HUDEP-2 (cell line): ENCODE measurements at regions not wholly inside any gene's neighbourhood (a gene's known extent, or its start where the extent isn't known, plus 50 kb on each side); places are given as distances from the start of the nearest gene placed in this dataset.

Experiments
- DNase-seq, 76 experiments: peaks; one replicate each; lab custom pipeline; 2025; ENCODE audit not compliant: unreplicated experiment in 76 of 76; lab: John Stamatoyannopoulos, UW

DNA sequence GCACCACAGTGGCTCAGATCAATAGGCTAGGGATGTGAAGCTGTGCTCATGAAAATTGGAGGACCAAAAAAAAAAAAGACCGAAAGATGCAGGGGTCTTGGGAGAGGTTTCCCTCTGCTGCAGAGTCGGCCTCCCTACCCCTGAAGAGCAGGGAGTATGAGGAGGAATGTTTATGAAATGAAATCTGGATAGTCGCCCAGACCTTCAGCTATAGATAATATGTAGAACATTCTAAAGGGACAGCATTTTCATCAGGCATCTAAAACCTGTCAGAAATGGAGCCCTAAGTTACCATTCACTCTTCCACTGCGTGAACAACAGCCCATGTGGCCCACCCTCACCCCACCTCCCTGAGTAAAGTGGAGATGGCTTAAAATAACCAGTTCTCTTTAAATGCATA is 122.9 kb downstream of the TMEM174 start:
- no peak for DNase-seq

DNA sequence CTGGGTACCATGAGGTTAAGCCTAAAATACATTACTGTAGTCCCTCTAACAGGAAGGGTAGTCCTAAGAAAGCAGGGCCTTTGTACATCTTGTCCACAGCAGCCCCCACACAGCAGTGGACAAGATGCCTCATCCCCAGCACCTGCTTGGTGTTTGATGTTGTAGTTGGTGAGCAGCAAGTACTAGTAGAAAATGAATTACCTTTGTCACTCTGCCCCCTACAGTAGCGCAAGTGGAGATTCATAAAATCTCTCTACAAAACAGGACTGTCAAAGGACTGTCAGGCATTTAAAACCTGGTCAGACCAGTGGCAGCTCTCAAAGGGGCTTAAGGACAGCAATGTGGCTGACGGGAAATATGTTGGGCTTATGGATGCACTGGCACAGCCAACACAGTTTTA is 122.5 kb downstream of the TMEM174 start:
- no peak for DNase-seq

GRCh38 chr5:73292816-73293459 is 119.9 kb downstream of the TMEM174 start:
- no peak for DNase-seq

DNA sequence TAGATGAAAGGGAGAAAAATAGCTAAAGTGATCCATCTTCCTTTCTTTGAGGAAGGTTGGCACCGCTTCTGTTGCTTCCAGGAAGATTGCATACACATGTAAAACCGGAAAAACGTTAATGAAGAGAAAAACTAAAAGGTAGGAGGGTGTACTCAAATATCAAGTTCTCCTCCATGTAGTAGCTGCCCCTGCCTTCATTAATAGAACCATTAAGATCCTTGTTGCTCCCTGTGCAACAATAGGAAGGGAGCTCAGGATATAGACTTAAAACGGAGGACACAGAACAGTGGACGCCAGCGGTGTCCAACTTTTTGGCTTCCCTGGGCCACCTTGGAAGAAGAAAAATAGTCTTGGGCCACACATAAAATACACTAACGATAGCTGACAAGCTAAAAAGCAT is 118.9 kb downstream of the TMEM174 start:
- DNase-seq, result no peak

DNA sequence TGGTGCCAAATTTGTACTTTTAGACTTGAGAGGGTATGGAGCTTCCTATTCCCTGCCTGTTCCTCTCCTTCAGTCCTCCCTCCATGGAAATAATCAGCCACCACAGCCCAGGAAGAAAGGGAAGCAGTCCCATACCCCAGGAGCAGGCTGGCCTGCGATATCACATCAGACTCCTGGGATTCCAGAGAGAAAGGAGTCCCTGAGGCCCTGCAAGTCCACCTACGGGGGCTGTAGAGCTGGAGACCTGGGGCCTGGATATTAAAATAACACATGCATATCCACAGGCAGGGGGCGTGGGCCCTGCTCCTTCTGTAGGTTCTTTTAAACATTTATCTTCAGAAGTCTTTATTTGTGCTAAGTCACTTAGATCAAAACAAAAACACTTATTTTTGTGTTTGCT is 117.2 kb downstream of the TMEM174 start:
- no peak for DNase-seq

GRCh38 chr5:73288803-73289720 is 116.1 kb downstream of the TMEM174 start:
- DNase-seq, result no peak

- no peak for DNase-seq
Measured at GRCh38 chr5:73286896-73287295, 113.9 kb downstream of the TMEM174 start.

- no peak for DNase-seq
Measured at GRCh38 chr5:73284985-73285384, 112.0 kb downstream of the TMEM174 start.

DNA sequence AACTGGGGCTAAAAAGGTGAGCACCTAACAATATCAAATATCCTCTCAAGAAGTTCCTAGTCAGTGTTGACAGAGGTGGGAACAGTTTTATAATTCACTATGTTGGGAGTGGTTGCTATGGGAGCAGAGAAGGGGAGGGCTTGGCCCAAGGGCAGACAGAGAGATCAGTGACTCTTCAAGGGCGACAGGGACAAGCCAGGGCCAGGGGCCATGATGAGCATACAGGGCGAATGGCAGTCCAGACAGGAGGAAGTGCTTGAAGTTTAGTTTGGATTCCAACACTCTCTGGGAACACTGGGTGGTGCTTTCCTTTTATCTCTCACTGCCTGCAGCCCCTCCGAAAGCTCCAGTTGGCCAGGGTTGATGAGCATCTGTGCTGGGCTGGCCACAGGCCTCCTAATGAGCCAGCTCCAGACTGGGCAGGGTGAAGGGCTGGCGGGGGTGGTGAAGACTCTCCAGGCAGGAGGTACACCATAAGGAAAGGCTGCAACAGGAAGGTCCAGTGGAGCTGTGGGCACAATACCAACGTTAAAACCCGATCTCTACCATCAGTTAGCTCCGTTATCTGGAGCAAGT is 111.3 kb downstream of the TMEM174 start:
- DNase-seq, result no peak

- DNase-seq, result no peak
Measured at GRCh38 chr5:73282923-73283322, 109.9 kb downstream of the TMEM174 start.

- no peak for DNase-seq
Measured at GRCh38 chr5:73282383-73282782, 109.4 kb downstream of the TMEM174 start.

DNA sequence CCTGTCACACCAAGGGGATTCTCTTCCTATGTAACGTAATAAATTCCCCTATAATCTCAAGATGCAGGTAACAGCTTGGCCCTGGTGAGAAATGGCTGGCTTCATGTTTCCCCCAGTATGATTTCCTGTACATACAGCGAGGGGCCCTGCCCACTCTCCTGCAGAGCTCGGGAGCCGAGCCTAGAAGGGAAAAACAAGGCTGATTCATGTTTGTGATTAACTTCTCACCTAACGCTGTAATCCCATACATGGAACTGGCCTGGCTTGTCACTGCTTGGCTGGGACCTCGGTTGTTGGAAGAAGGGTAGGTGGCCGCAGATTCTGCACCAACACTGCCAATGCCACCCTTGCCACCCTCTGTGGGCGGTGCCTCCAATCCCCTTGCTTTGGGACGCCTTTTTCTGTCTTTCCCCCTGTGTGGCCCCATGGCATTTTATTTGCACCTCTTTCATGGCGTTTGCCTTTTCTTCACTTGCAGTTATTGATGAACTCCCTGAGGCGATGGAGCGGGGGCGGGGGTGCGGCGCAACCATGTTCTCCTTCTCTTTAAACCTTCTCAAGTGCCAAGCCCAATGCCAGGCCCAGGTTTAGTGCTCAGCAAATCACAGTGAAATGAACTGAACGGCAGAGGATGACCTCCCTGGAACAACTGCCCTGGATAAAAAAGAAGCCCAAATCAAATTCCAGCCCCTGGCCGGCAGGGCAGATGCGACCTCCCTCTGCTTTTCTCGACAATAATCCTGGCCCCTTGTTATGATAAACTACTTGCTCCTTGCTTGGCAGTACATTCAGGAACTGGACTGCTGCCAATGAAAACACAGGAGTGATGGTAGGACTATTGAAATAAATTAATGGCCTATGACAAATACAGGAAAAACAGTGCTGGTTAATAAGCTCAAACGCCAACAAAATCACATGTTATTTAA is 108.1 kb downstream of the TMEM174 start:
- no peak for DNase-seq

- no peak for DNase-seq
Measured at GRCh38 chr5:73280386-73280785, 107.4 kb downstream of the TMEM174 start.

- DNase-seq, result no peak
Measured at GRCh38 chr5:73279805-73280204, 106.8 kb downstream of the TMEM174 start.

- no peak for DNase-seq
Measured at GRCh38 chr5:73278693-73279092, 105.7 kb downstream of the TMEM174 start.

DNA sequence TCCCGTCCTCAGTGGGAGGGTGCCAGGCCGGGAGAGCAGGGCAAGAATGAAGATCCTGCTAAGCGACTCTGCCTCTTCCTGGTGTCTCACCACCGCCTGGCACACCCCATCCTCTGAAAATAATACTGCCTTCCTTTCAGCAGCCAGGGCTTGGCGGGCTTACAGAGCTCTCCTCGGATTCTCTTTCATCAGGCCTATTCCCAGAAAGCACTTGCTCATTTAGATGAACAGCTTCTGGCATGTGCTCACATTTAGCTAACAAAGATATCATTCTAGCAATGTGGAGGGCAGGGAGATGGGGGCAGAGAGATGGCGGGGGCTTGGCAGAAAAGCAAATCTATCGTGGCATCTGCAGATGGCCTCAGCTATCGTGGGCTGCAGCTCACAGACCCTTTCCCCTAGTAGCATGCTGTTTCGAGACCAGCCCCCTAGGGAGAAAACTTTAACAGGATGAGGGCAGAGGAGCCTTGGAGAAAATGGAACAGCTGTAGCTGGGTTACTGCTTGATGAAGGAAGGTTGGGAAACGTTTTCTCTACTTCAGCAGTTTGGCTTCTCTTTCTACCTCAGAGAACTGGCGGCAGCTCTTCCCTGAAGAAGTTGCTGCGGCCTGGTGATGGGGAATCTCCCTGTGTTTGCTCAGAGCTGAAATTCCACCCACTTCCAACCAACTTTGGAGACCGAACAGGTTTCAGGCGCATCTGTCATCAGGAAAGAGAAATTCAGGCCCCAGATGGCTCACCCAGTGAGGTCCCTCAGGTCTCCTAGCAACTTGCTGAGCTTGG is 102.1 kb downstream of the TMEM174 start:
- no peak for DNase-seq

- no peak for DNase-seq
Measured at GRCh38 chr5:73274121-73274520, 101.1 kb downstream of the TMEM174 start.

DNA sequence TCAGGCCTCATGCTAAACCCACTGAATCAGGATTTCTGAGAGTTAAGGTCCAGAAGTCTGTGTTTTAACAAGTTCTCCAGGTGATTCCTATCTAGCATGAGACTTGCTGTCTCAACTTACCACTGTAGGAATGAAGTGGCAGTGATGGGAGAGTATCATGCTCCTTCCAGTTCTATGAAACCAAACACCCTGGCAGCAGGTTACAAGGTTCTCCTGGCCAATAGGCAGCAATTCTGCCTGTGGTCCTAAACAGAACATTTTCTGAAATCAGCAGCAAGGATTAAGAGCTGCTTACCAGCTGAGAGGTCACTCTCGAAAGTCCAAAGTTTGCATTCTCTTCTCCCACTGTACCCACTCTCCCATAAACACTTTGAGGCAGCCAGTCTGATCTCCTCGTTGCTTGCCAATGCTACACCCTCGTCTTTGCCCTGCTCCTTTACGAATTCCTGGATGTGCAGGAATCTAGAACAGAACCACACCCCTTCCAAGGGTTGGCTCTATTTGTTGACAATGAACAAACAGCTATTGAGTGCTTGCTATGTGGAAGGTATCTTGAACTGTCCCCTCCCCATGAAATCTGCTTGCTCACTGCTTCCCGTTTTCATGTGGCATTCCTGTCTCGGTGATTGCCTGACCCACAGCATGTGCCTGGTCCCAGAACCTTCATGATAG is 100.5 kb downstream of the TMEM174 start:
- DNase-seq, result no peak

DNA sequence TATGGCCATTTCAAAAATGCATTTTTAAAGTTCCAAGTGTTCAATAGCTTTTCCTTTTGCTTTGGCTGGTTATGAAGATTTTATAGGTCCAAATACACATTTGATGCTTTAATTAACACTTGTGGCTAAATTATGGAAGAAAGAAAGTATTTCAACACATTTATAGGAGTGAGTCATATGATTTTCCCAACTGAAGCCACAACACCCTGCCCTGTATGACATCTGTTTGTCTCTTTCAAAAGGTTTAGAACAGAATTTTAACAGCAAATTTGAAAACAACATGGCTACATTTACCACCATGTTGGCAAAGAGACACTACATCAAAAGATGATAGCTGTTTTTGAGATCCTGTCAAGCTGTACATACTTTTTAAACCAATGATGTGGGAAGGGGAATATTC is 99.4 kb downstream of the TMEM174 start:
- no peak for DNase-seq
